ENCODE measurements at regions not wholly inside any gene's neighbourhood (a gene's known extent, or its start where the extent isn't known, plus 50 kb on each side); places are given as distances from the start of the nearest gene placed in this dataset.

DNA sequence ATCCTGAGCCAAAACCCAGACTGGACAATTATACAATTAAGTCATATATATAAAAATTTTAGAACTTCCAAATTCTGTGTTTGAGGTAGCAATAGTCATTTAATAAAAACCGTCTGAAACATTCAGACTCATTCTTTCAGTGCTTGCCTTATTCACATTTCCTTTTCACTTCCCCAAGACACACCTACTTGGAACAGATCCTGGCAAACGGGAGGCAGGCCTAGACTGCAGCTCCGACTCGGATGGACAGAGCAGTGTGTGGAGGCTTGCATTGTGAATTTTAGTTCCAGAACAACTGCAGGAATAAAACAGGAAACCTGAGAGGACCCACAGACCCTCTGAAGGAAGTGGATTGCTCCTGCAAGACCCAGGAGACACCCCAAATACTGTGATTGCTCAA, 341.4 kb downstream of the CNTN3 start:
- no peaks in the 10 kb centered on the region for H3K36me3 ChIP-seq (ENCODE audit: control insufficient read depth in 1 of 2, insufficient read depth in 2 of 2, low read length in 2 of 2)
- H3K27me3 ChIP-seq (ENCODE audit: low read depth, low read length): no peaks in the 10 kb centered on the region
- H3K4me1 ChIP-seq (ENCODE audit: control insufficient read depth in 1 of 2, insufficient read depth in 2 of 2, low read length in 2 of 2): no peaks in the 10 kb centered on the region
- no peak overlapping the region for H3K27ac ChIP-seq (ENCODE audit: low read length)
- H3K9me3 ChIP-seq (ENCODE audit: control insufficient read depth in 1 of 2, low read length in 2 of 2): no peaks in the 10 kb centered on the region
- no peak overlapping the region for H3K4me3 ChIP-seq (ENCODE audit: low read depth in 1 of 2, low read length in 2 of 2)

DNA sequence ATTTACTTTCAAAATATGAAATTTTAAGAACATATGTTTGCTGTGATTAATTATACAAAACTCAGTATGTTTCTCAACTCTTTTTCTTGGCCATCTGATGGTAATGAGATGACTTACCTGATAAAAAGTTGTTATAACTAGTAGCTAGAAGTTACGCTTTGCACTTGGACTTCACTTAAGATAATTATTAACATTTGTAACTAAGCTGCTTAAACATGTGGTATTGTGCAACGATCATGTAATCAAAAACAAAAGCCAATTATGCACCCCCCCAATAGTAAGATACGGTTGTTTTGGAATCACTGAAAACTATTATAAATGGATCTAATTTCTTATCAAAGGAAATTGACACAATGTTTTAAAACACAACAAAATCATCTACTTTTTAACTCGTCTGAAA, 342.9 kb downstream of the CNTN3 start:
- H3K9me3 ChIP-seq (ENCODE audit: control insufficient read depth in 1 of 2, low read length in 2 of 2): no peaks in the 10 kb centered on the region
- no peak overlapping the region for H3K4me3 ChIP-seq (ENCODE audit: low read depth in 1 of 2, low read length in 2 of 2)
- no peak overlapping the region for H3K27ac ChIP-seq (ENCODE audit: low read length)
- H3K27me3 ChIP-seq (ENCODE audit: low read depth, low read length): no peaks in the 10 kb centered on the region
- no peaks in the 10 kb centered on the region for H3K36me3 ChIP-seq (ENCODE audit: control insufficient read depth in 1 of 2, insufficient read depth in 2 of 2, low read length in 2 of 2)
- no peaks in the 10 kb centered on the region for H3K4me1 ChIP-seq (ENCODE audit: control insufficient read depth in 1 of 2, insufficient read depth in 2 of 2, low read length in 2 of 2)

DNA sequence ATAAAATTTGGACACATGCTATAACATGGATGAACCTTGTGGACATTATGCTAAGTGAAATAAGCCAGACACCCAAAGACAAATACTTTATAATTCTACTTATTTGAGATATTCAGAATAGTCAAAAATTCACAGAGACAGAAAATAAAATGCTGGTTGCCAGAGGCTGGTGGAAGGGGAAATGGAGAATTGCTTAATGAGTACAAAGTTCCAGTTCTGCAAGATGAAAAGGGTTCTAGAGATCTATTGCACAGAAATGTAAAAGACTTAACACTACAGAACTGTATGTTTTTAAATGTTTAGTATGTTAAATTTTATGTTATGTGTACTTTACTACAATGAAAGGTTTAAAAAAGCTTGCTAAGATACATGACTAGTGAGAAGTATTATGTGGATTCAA, 344.8 kb downstream of the CNTN3 start:
- Histone ChIP-seq H3K4me1 (ENCODE audit: control insufficient read depth in 1 of 2, insufficient read depth in 2 of 2, low read length in 2 of 2) (no peaks in the 10 kb centered on the region), H3K27ac (ENCODE audit: low read length) (no peak overlapping the region), H3K9me3 (ENCODE audit: control insufficient read depth in 1 of 2, low read length in 2 of 2) (no peaks in the 10 kb centered on the region)

DNA sequence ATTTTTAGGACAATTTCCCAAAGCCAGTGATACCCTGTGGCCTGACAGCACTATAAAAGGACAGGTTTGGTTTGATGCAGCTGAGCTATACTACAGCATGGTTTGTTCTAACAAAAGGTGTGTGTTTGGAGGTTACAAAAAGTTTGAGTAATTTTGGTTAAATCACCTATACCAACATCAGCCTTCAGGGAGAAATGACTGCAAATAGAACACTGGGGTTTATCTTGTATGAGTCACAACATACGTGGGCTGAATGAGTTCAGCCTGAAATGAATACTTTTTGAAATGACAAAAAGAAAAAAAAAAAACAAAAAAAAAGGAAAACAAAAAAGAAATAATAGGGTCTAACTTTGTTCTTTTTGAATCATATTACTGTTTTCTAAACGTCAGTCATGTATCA, 345.7 kb downstream of the CNTN3 start:
- H3K27ac ChIP-seq (ENCODE audit: low read length): no peak overlapping the region
- no peak overlapping the region for H3K4me3 ChIP-seq (ENCODE audit: low read depth in 1 of 2, low read length in 2 of 2)
- no peaks in the 10 kb centered on the region for H3K4me1 ChIP-seq (ENCODE audit: control insufficient read depth in 1 of 2, insufficient read depth in 2 of 2, low read length in 2 of 2)
- H3K36me3 ChIP-seq (ENCODE audit: control insufficient read depth in 1 of 2, insufficient read depth in 2 of 2, low read length in 2 of 2): no peaks in the 10 kb centered on the region
- H3K27me3 ChIP-seq (ENCODE audit: low read depth, low read length): no peaks in the 10 kb centered on the region
- H3K9me3 ChIP-seq (ENCODE audit: control insufficient read depth in 1 of 2, low read length in 2 of 2): no peaks in the 10 kb centered on the region

More for the DNA sequence above, 344.8 kb downstream of the CNTN3 start:
- no peak overlapping the region for H3K4me3 ChIP-seq (ENCODE audit: low read depth in 1 of 2, low read length in 2 of 2)
- no peaks in the 10 kb centered on the region for H3K27me3 ChIP-seq (ENCODE audit: low read depth, low read length)
- no peaks in the 10 kb centered on the region for H3K36me3 ChIP-seq (ENCODE audit: control insufficient read depth in 1 of 2, insufficient read depth in 2 of 2, low read length in 2 of 2)

DNA sequence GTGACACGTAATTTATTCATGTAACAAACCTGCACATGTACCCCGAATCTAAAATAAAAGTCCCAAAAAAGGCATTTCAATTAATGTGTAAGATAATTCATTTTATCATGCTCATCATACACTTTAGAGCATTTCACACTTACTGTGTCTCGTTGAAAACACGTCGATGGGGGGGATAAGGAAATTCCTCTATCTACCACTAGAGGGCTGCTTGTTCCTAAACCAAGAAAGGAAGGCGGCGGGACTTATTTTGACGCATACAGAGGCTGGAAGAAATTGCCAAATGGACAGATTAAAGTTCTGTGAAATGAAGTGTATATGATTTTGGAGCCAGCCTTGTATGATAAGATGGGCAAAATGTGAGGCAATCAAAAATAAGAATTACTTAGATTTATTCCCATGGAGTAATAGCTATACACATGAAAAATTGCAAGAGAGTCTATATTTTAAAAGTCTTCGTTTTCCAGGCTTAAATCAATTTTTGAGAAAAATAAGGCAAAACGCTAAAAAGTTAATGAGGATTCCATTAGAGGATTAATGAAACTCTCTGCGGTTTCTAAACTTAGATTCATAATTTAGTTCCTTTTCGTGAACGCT, 346.8 kb downstream of the CNTN3 start:
- Histone ChIP-seq H3K4me1 (ENCODE audit: control insufficient read depth in 1 of 2, insufficient read depth in 2 of 2, low read length in 2 of 2) (no peaks in the 10 kb centered on the region), H3K9me3 (ENCODE audit: control insufficient read depth in 1 of 2, low read length in 2 of 2) (no peaks in the 10 kb centered on the region), H3K27me3 (ENCODE audit: low read depth, low read length) (no peaks in the 10 kb centered on the region), H3K27ac (ENCODE audit: low read length) (no peak overlapping the region), H3K36me3 (ENCODE audit: control insufficient read depth in 1 of 2, insufficient read depth in 2 of 2, low read length in 2 of 2) (no peaks in the 10 kb centered on the region), H3K4me3 (ENCODE audit: low read depth in 1 of 2, low read length in 2 of 2) (no peak overlapping the region)

DNA sequence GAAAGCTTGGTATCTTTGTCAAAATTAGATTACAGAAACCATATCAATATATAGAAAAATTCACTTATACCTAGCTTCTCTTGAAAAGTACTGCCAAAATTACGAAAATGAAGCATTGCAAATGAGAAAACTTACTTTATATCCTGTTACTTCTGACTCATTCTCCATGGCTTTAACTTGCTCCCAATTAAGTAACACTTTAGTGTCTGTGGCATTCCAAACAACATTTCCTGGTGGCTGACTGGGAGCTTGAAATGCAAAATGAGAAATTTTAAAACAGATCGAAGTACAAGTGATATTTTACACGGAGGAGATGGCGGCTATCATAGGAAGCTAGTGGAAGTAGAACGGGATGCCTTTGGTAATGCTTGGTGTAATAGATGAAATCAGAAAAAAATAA, 347.3 kb downstream of the CNTN3 start:
- no peaks in the 10 kb centered on the region for H3K36me3 ChIP-seq (ENCODE audit: control insufficient read depth in 1 of 2, insufficient read depth in 2 of 2, low read length in 2 of 2)
- H3K9me3 ChIP-seq (ENCODE audit: control insufficient read depth in 1 of 2, low read length in 2 of 2): no peaks in the 10 kb centered on the region
- no peak overlapping the region for H3K27ac ChIP-seq (ENCODE audit: low read length)
- H3K27me3 ChIP-seq (ENCODE audit: low read depth, low read length): no peaks in the 10 kb centered on the region
- H3K4me3 ChIP-seq (ENCODE audit: low read depth in 1 of 2, low read length in 2 of 2): no peak overlapping the region
- no peaks in the 10 kb centered on the region for H3K4me1 ChIP-seq (ENCODE audit: control insufficient read depth in 1 of 2, insufficient read depth in 2 of 2, low read length in 2 of 2)

DNA sequence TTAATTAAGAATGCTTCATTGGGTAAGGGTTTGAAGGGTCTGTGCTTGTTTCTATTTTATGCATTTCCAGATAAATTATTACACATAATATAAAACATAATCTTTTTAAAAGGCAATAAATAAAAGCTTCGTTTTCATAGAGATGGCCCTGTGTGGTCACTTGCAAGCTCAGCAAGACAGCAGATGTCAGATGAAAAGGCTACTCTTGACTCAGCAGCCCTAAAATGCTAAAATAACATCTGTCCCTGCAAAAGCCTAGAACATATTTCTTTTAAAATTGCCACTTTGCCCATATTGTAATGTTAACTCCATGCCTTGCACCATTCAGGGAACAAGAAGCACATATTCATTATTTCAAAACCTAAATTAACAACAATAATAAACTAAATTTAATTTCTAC, 349.4 kb downstream of the CNTN3 start:
- Histone ChIP-seq H3K27ac (ENCODE audit: low read length) (no peak overlapping the region), H3K27me3 (ENCODE audit: low read depth, low read length) (no peaks in the 10 kb centered on the region), H3K4me3 (ENCODE audit: low read depth in 1 of 2, low read length in 2 of 2) (no peak overlapping the region), H3K4me1 (ENCODE audit: control insufficient read depth in 1 of 2, insufficient read depth in 2 of 2, low read length in 2 of 2) (no peaks in the 10 kb centered on the region), H3K9me3 (ENCODE audit: control insufficient read depth in 1 of 2, low read length in 2 of 2) (no peaks in the 10 kb centered on the region), H3K36me3 (ENCODE audit: control insufficient read depth in 1 of 2, insufficient read depth in 2 of 2, low read length in 2 of 2) (no peaks in the 10 kb centered on the region)

DNA sequence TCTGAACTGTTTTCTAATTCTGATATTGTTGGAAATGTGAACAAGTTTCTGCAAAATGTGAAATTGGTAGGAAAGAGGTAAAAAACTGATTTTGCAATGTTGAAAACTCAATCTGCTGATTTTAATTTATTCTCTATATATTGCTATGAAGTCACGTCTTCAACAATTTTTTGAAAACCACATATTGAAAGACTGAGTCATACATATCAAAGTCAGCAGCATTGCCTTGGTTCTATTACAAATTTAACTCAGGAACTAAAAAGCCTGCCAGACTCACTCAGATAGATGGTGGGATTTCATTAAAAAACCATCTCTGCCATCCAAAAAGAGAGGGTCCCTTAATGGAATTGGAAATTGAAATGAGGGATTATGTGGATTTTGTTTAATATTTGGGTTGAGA, 351.4 kb downstream of the CNTN3 start:
- Histone ChIP-seq H3K27me3 (ENCODE audit: low read depth, low read length) (no peaks in the 10 kb centered on the region), H3K9me3 (ENCODE audit: control insufficient read depth in 1 of 2, low read length in 2 of 2) (no peaks in the 10 kb centered on the region), H3K4me1 (ENCODE audit: control insufficient read depth in 1 of 2, insufficient read depth in 2 of 2, low read length in 2 of 2) (no peaks in the 10 kb centered on the region), H3K36me3 (ENCODE audit: control insufficient read depth in 1 of 2, insufficient read depth in 2 of 2, low read length in 2 of 2) (no peaks in the 10 kb centered on the region), H3K27ac (ENCODE audit: low read length) (no peak overlapping the region), H3K4me3 (ENCODE audit: low read depth in 1 of 2, low read length in 2 of 2) (no peak overlapping the region)

DNA sequence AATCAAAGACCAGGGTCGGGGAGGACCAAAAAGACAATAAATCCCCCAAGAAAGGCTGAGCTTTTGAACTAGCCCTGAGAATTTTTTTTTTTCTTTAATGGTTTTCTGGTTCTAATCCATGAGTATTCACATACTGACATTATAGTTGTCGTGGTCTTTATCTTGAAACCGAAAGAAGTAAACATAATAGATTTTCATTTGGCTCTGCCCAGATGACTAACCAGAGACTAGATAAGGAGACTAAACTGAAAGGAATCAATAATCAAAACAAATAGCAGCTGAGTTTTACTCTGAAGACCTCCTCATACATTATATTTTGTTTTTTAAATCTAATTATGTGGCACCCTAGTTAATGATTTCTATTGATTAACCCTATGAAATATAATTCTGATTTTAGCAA, 381.4 kb downstream of the CNTN3 start:
- no peaks in the 10 kb centered on the region for H3K36me3 ChIP-seq (ENCODE audit: control insufficient read depth in 1 of 2, insufficient read depth in 2 of 2, low read length in 2 of 2)
- H3K4me3 ChIP-seq (ENCODE audit: low read depth in 1 of 2, low read length in 2 of 2): no peak overlapping the region
- H3K4me1 ChIP-seq (ENCODE audit: control insufficient read depth in 1 of 2, insufficient read depth in 2 of 2, low read length in 2 of 2): no peaks in the 10 kb centered on the region
- no peak overlapping the region for H3K27ac ChIP-seq (ENCODE audit: low read length)
- H3K27me3 ChIP-seq (ENCODE audit: low read depth, low read length): no peaks in the 10 kb centered on the region
- no peaks in the 10 kb centered on the region for H3K9me3 ChIP-seq (ENCODE audit: control insufficient read depth in 1 of 2, low read length in 2 of 2)

DNA sequence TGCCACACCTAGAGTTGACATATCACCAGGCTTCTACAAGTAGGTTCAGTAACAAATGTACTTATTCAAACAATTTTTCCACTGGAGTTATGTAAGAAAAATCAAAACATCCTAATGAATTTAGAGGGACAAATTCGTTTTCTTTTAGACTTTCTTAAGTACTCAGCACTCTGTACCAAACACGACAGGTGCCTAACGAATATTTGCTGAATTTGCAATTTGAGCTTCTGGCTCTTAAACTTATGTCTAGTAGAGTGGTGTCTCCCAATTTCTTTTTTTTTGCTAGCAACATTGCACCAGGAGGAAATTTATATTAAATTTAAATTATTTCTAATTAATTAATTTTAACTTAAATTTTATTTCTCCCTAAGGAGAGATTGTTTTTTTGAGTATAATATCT, 397.0 kb downstream of the CNTN3 start:
- no peaks in the 10 kb centered on the region for H3K9me3 ChIP-seq (ENCODE audit: control insufficient read depth in 1 of 2, low read length in 2 of 2)
- H3K27me3 ChIP-seq (ENCODE audit: low read depth, low read length): no peaks in the 10 kb centered on the region
- no peaks in the 10 kb centered on the region for H3K4me1 ChIP-seq (ENCODE audit: control insufficient read depth in 1 of 2, insufficient read depth in 2 of 2, low read length in 2 of 2)
- no peak overlapping the region for H3K27ac ChIP-seq (ENCODE audit: low read length)
- no peaks in the 10 kb centered on the region for H3K36me3 ChIP-seq (ENCODE audit: control insufficient read depth in 1 of 2, insufficient read depth in 2 of 2, low read length in 2 of 2)
- no peak overlapping the region for H3K4me3 ChIP-seq (ENCODE audit: low read depth in 1 of 2, low read length in 2 of 2)

DNA sequence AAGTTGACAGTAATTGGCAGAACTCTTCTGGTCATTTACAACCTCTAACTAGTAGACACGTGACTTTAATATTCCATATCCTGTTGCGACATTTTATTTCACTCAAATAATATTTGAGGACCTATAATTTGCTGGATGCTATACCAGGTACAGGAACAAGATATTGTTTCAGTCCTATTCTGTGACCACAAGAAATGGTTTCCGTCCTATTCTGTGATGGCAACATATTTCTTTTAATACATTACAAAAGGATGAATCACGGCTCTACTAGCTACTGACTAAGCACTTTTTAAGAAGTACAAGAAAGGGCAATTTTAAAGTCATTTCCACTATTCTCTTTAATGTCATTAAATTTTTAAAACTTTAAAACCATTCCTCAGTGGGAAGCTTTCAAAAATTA, 400.2 kb downstream of the CNTN3 start:
- no peaks in the 10 kb centered on the region for H3K27me3 ChIP-seq (ENCODE audit: low read depth, low read length)
- H3K4me3 ChIP-seq (ENCODE audit: low read depth in 1 of 2, low read length in 2 of 2): no peak overlapping the region
- no peaks in the 10 kb centered on the region for H3K4me1 ChIP-seq (ENCODE audit: control insufficient read depth in 1 of 2, insufficient read depth in 2 of 2, low read length in 2 of 2)
- no peak overlapping the region for H3K27ac ChIP-seq (ENCODE audit: low read length)
- no peaks in the 10 kb centered on the region for H3K36me3 ChIP-seq (ENCODE audit: control insufficient read depth in 1 of 2, insufficient read depth in 2 of 2, low read length in 2 of 2)
- no peaks in the 10 kb centered on the region for H3K9me3 ChIP-seq (ENCODE audit: control insufficient read depth in 1 of 2, low read length in 2 of 2)

DNA sequence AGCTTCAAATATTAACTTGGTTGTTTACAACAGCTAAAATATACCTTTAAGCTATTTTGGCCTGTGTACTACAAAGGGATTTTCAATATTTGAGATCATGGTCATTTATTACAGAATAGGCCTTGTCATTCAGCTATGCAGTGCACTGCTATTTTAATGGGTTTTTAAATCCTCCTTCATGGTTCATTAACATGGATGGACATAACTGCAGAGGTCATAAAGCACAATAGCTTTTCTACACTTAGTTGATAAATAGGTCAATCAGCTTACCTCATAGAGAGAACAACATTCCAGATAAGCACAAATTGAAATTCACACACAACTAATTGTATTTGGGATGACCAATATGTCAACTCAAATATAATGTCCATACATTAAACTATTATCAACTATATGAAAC, 403.7 kb downstream of the CNTN3 start:
- H3K9me3 ChIP-seq (ENCODE audit: control insufficient read depth in 1 of 2, low read length in 2 of 2): no peaks in the 10 kb centered on the region
- H3K27me3 ChIP-seq (ENCODE audit: low read depth, low read length): no peaks in the 10 kb centered on the region
- H3K27ac ChIP-seq (ENCODE audit: low read length): no peak overlapping the region
- H3K4me3 ChIP-seq (ENCODE audit: low read depth in 1 of 2, low read length in 2 of 2): no peak overlapping the region
- no peaks in the 10 kb centered on the region for H3K4me1 ChIP-seq (ENCODE audit: control insufficient read depth in 1 of 2, insufficient read depth in 2 of 2, low read length in 2 of 2)
- H3K36me3 ChIP-seq (ENCODE audit: control insufficient read depth in 1 of 2, insufficient read depth in 2 of 2, low read length in 2 of 2): no peaks in the 10 kb centered on the region

All from muscle layer of duodenum (tissue), 2 donors.